GM13976 (cell line): ENCODE measurements at regions not wholly inside any gene's neighbourhood (a gene's known extent, or its start where the extent isn't known, plus 50 kb on each side); places are given as distances from the start of the nearest gene placed in this dataset.

Experiments
- DNase-seq: peaks from one replicate; pipeline ENCODE4 v3.0.0; 2012; ENCODE audit warnings: low spot score
- CTCF ChIP-seq: IDR thresholded peaks from 2 replicates; pipeline ENCODE4 v1.5.1; 2012; ENCODE audit warnings: borderline replicate concordance, mild to moderate bottlenecking; ENCODE audit not compliant: insufficient read depth; ENCODE audit errors: extremely low read depth, missing control alignments, control extremely low read depth
- in situ Hi-C: fragments of 300-500 bp; cut with MboI; formaldehyde crosslinking; loops from one replicate; pipeline ENCODE4 v1.12.0; 2022; ENCODE audit warnings: low sequenced_read_pairs, mixed read lengths, inconsistent platforms; ENCODE audit not compliant: unreplicated experiment

GRCh38 chr18:27778441-27778840 is 398.5 kb downstream of the CDH2 start:
- peak; percentile 0 for TF ChIP-seq CTCF
- no peak for DNase-seq
- in situ Hi-C loops = no loop called here

GRCh38 chr18:27772081-27772480 is 404.8 kb downstream of the CDH2 start:
- DNase-seq = no peak
- in situ Hi-C loops = no loop called here
- no peak for TF ChIP-seq CTCF

GRCh38 chr18:27771571-27771970 is 405.4 kb downstream of the CDH2 start:
- in situ Hi-C loops = no loop called here
- TF ChIP-seq CTCF = no peak

GRCh38 chr18:27769152-27769551 is 407.8 kb downstream of the CDH2 start:
- no peak for DNase-seq
- no peak for TF ChIP-seq CTCF
- in situ Hi-C loops = no loop called here

More at GRCh38 chr18:27771571-27771970, 405.4 kb downstream of the CDH2 start:
- no peak for DNase-seq

GRCh38 chr18:27763936-27764335 is 413.0 kb downstream of the CDH2 start:
- no peak for TF ChIP-seq CTCF
- DNase-seq = no peak
- in situ Hi-C loops = no loop called here

GRCh38 chr18:27763341-27763740 is 413.6 kb downstream of the CDH2 start:
- DNase-seq = no peak
- in situ Hi-C loops = no loop called here
- TF ChIP-seq CTCF = no peak

GRCh38 chr18:27762054-27762453 is 414.9 kb downstream of the CDH2 start:
- no peak for DNase-seq
- in situ Hi-C loops = no loop called here
- no peak for TF ChIP-seq CTCF
